ENCODE measurements at regions not wholly inside any gene's neighbourhood (a gene's known extent, or its start where the extent isn't known, plus 50 kb on each side); places are given as distances from the start of the nearest gene placed in this dataset.
"Not testable (repeated sequence)": the region's sequence is repeated elsewhere in the genome, so short reads cannot be mapped to it uniquely, and the experiment has no call there.

DNA sequence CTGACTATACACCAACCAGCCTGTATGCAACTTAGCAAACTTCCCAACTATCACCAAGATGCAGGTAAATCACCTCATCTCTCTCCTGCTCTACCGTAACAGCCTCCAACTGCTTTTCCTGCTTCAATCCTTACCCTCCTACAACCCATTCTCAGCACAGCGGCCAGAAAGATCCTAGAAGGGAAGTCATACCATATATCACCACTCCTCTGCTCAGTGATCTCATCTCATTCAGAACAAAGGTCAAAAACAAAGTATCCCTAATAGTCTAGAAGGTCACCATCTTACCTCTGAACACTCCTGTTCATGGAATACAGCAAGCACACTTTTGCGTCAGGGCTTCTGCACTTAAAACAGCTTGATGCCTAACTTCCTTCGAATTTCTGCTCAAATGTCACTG, 62.2 kb upstream of the RNF38 start:
- Histone ChIP-seq H3K27ac (no peak overlapping the region), H3K27me3 (no peaks in the 10 kb centered on the region), H3K4me3 (no peak overlapping the region), H3K36me3 (peaks cover 0 to 7% (median 6%) of the 10 kb centered on the region in 4 donors), H3K9me3 (no peaks in the 10 kb centered on the region), H3K4me1 (peaks cover 0 to 38% (median 21%) of the 10 kb centered on the region in 4 donors)
- TF ChIP-seq, protein P1, sequence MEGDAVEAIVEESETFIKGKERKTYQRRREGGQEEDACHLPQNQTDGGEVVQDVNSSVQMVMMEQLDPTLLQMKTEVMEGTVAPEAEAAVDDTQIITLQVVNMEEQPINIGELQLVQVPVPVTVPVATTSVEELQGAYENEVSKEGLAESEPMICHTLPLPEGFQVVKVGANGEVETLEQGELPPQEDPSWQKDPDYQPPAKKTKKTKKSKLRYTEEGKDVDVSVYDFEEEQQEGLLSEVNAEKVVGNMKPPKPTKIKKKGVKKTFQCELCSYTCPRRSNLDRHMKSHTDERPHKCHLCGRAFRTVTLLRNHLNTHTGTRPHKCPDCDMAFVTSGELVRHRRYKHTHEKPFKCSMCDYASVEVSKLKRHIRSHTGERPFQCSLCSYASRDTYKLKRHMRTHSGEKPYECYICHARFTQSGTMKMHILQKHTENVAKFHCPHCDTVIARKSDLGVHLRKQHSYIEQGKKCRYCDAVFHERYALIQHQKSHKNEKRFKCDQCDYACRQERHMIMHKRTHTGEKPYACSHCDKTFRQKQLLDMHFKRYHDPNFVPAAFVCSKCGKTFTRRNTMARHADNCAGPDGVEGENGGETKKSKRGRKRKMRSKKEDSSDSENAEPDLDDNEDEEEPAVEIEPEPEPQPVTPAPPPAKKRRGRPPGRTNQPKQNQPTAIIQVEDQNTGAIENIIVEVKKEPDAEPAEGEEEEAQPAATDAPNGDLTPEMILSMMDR (IDR thresholded peaks at IDR 0.05) = no peak
- TF ChIP-seq POLR2AphosphoS5 (IDR thresholded peaks at IDR 0.05) (no peak), POLR2A (IDR thresholded peaks at IDR 0.05) (no peak), EP300 (IDR thresholded peaks at IDR 0.05) (no peak)
- DNase-seq = no peak
- WGBS, 5 donors = 90 to 97% (median 94%) methylated on average over 4 of the region's 4 CpGs
- intact Hi-C loops (cut with DNase I; ENCODE audit: low total_unique reads) = no loop called here

DNA sequence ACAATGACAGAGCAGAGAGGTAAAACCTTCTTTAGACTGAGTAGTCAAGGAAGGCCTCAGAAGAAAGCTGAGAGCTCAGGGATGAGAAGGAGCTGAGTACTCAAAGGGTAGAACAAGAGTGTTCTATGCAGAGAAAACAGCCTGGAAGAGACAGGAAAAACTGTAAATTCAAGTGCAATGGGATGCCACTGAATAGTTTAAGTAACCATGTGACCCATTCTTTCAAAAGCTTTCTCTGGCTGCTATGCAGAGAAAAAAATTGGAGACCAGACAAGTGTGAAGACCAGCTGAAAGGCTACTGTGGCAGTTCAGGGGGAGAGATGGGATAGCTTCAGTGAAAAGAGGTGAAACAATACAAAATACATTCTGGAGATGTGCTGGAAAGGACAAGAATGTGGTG, 61.3 kb upstream of the RNF38 start:
- H3K36me3 ChIP-seq = peaks cover 0 to 7% (median 6%) of the 10 kb centered on the region in 4 donors
- no peaks in the 10 kb centered on the region for H3K9me3 ChIP-seq
- H3K4me1 ChIP-seq = peaks cover 0 to 46% (median 28%) of the 10 kb centered on the region in 4 donors
- no peak overlapping the region for H3K27ac ChIP-seq
- no peaks in the 10 kb centered on the region for H3K27me3 ChIP-seq
- no peak for DNase-seq
- intact Hi-C loops (cut with DNase I; ENCODE audit: low total_unique reads) = no loop called here
- TF ChIP-seq POLR2A (IDR thresholded peaks at IDR 0.05) (no peak), POLR2AphosphoS5 (IDR thresholded peaks at IDR 0.05) (no peak), EP300 (IDR thresholded peaks at IDR 0.05) (no peak)
- TF ChIP-seq, protein P1 (IDR thresholded peaks at IDR 0.05) = no peak
- H3K4me3 ChIP-seq = no peak overlapping the region

DNA sequence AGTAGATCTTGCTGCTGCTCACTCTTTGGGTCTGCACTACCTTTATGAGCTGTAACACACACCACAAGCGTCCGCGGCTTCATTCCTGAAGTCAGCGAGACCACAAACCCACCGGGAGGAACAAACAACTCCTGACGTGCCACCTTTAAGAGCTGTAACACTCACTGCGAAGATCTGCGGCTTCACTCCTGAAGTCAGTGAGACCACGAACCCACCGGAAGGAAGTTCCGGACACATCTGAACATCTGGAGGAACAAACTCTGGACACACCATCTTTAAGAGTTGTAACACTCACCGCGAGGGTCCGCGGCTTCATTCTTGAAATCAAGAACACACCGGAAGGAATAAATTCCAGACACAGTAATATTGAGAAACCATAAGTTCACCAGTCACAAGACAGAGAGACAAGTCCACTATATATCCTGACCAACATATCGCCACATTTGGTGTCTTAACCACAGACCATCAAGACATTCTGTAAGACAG, 58.4 kb upstream of the RNF38 start:
- H3K4me3 ChIP-seq; intact Hi-C loops (cut with DNase I; ENCODE audit: low total_unique reads); H3K9me3 ChIP-seq; H3K27me3 ChIP-seq; H3K36me3 ChIP-seq; H3K27ac ChIP-seq: not testable (repeated sequence)
- 72 to 86% (median 84%) methylated on average over 17 of the region's 17 CpGs for WGBS, 5 donors
- peak in 1 of 2 donors; percentile 47 for DNase-seq
- H3K4me1 ChIP-seq = peaks cover 0 to 51% (median 27%) of the 10 kb centered on the region in 4 donors

DNA sequence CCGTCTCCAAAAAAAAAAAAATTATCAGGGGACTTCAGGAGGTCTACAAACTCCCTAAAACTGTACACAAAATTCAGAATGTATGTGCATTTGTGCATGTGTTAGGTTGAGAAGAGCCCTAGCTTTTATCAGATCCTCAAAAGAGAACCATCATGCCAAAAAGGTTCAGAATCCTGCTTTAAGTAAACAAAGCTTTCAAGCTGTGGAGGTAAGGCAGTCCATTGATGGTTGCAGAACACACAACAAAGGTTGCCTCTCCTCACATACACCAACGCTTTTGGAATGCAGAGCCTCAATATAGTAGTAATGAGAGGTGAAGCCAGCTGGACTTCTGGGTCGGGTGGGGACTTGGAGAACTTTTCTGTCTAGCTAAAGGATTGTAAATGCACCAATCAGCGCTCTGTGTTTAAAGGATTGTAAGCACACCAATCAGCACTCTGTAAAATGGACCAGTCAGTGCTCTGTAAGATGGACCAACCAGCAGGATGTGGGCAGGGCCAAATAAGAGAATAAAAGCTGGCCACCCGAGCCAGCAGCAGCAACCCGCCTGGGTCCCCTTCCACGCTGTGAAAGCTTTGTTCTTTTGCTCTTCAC, 57.9 kb upstream of the RNF38 start:
- Histone ChIP-seq H3K9me3 (no peaks in the 10 kb centered on the region), H3K27ac (no peak overlapping the region), H3K36me3 (peaks cover 0 to 7% (median 6%) of the 10 kb centered on the region in 4 donors), H3K4me1 (peaks cover 0 to 47% (median 25%) of the 10 kb centered on the region in 4 donors), H3K4me3 (no peak overlapping the region), H3K27me3 (no peaks in the 10 kb centered on the region)
- no peak for DNase-seq
- intact Hi-C loops (cut with DNase I; ENCODE audit: low total_unique reads) = no loop called here
- WGBS, 5 donors = 75 to 89% (median 78%) methylated on average over 7 of the region's 7 CpGs
- no peak for TF ChIP-seq POLR2AphosphoS5 (IDR thresholded peaks at IDR 0.05)
- TF ChIP-seq, protein P1 (IDR thresholded peaks at IDR 0.05) = no peak
- no peak for TF ChIP-seq POLR2A (IDR thresholded peaks at IDR 0.05)
- no peak for TF ChIP-seq EP300 (IDR thresholded peaks at IDR 0.05)

DNA sequence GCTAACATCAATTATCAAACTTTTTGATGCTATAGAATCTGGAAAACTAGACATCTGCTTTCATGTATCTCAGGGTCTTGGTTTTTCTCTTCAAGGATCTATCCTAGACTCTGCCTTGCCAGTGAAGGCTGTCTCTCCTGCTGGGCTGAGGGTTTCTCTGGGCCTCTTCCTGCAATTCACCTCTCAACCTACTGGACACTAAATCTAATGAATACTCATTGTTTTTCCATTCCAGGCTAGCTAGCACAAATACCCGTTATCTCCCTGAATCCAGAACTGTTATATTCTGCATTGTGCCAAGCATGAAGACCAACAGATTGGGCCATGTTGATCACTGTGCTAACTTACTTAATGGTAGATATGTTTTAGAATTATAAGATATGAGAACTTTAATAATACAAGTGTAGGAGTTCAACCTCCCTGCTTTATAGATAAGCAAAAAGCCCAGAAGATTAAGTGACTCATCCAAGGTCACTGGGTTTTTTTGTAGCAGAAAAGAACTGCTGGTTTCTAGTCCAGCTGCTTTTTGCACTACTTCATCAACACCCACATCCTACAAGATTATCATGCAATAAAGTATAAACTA, 56.5 kb upstream of the RNF38 start:
- 49 to 74% (median 54%) methylated on average over 1 of the region's 1 CpG for WGBS, 5 donors
- Histone ChIP-seq H3K36me3 (peaks cover 0 to 7% (median 6%) of the 10 kb centered on the region in 4 donors), H3K27me3 (no peaks in the 10 kb centered on the region), H3K27ac (no peak overlapping the region), H3K9me3 (no peaks in the 10 kb centered on the region), H3K4me1 (peaks cover 0 to 35% (median 15%) of the 10 kb centered on the region in 4 donors), H3K4me3 (no peak overlapping the region)
- DNase-seq = no peak
- TF ChIP-seq POLR2A (IDR thresholded peaks at IDR 0.05) = no peak
- no peak for TF ChIP-seq EP300 (IDR thresholded peaks at IDR 0.05)
- TF ChIP-seq, protein P1 (IDR thresholded peaks at IDR 0.05) = no peak
- peak in 1 of 3 donors; percentile 30 for TF ChIP-seq POLR2AphosphoS5 (IDR thresholded peaks at IDR 0.05)
- intact Hi-C loops (cut with DNase I; ENCODE audit: low total_unique reads) = no loop called here

Measured in stomach (tissue), 8 donors.